T-cell (primary cell): ENCODE measurements at regions not wholly inside any gene's neighbourhood (a gene's known extent, or its start where the extent isn't known, plus 50 kb on each side); places are given as distances from the start of the nearest gene placed in this dataset.

Source experiments
- ATAC-seq, 4 experiments: fragments of 200-7000 bp in 3 of 4; fragments of 150-1000 bp in 1 of 4; cut with Tn5 transposase; replicated peaks in 1 of 4; 1 replicate in 3 of 4; 2 replicates in 1 of 4; pipeline ENCODE4 v1.10.0; 2021; ENCODE audit warnings: moderate library complexity in 3 of 4, mild to moderate bottlenecking in 2 of 4, moderate number of reproducible peaks in 1 of 4
- CTCF ChIA-PET, 2 donors: fragments of 300-600 bp; sonication (Branson Sonifier 250); formaldehyde crosslinking; loops; one replicate each; lab custom pipeline; 2022; ENCODE audit warnings: antibody characterized with exemption in 2 of 2; lab: Charles Lee
- POLR2A ChIA-PET, 2 donors: fragments of 300-600 bp; sonication (Branson Sonifier 250); formaldehyde crosslinking; loops; one replicate each; lab custom pipeline; 2022; ENCODE audit warnings: antibody characterized with exemption in 2 of 2; lab: Charles Lee
- DNase-seq, 35 experiments: peaks; one replicate each; pipeline versions ENCODE4 v3.0.0 to v3.0.0-alpha.2; 2013 to 2023
- H3K27ac ChIP-seq: one replicate; pipeline ENCODE4 v1.5.1; 2013; ENCODE audit warnings: low read length
- H3K27me3 ChIP-seq, 2 experiments: replicated peaks in 1 of 2; 1 replicate in 1 of 2; 2 replicates in 1 of 2; pipeline versions ENCODE4 v1.6.1 to v1.7.0; 2013; ENCODE audit warnings: low read length in 1 of 2, mixed read lengths in 1 of 2; ENCODE audit not compliant: control insufficient read depth in 2 of 2, insufficient read depth in 2 of 2; ENCODE audit errors: extremely low read depth in 1 of 2
- H3K36me3 ChIP-seq, 2 donors: 1 replicate in 1 of 2; 2 replicates in 1 of 2; pipeline versions ENCODE4 v1.6.1 to v1.7.0; 2013; ENCODE audit warnings: low read length in 1 of 2; ENCODE audit not compliant: control insufficient read depth in 2 of 2, insufficient read depth in 1 of 2; ENCODE audit errors: extremely low read depth in 1 of 2
- H3K4me1 ChIP-seq, 2 experiments: 1 replicate in 1 of 2; 2 replicates in 1 of 2; pipeline versions ENCODE4 v1.6.1 to v1.7.0; 2013; ENCODE audit warnings: low read length in 2 of 2, mixed read lengths in 1 of 2; ENCODE audit not compliant: insufficient read depth in 2 of 2, control insufficient read depth in 1 of 2; ENCODE audit errors: extremely low read depth in 1 of 2
- H3K4me3 ChIP-seq, 2 donors: 1 replicate in 1 of 2; 2 replicates in 1 of 2; pipeline versions ENCODE4 v1.5.1 to v1.7.0; 2013; ENCODE audit warnings: mild to moderate bottlenecking in 2 of 2, low read length in 1 of 2, moderate library complexity in 1 of 2; ENCODE audit not compliant: control insufficient read depth in 1 of 2; ENCODE audit errors: extremely low read depth in 1 of 2
- H3K9me3 ChIP-seq: 2 replicates; pipeline ENCODE4 v1.7.0; 2013
- H3K27ac Mint-ChIP-seq, 2 donors: one replicate each; pipeline ENCODE4 v1.8.0; 2020 to 2021; ENCODE audit warnings: mild to moderate bottlenecking in 2 of 2, mixed read lengths in 2 of 2
- H3K27me3 Mint-ChIP-seq, 2 donors: one replicate each; pipeline ENCODE4 v1.8.0; 2021 to 2022; ENCODE audit warnings: mixed read lengths in 2 of 2
- H3K36me3 Mint-ChIP-seq: one replicate; pipeline ENCODE4 v1.8.0; 2021; ENCODE audit warnings: mixed read lengths
- H3K4me1 Mint-ChIP-seq, 3 donors: one replicate each; pipeline ENCODE4 v1.8.0; 2020 to 2022; ENCODE audit warnings: mixed read lengths in 3 of 3, mild to moderate bottlenecking in 1 of 3
- H3K4me3 Mint-ChIP-seq, 3 donors: one replicate each; pipeline ENCODE4 v1.8.0; 2020 to 2022; ENCODE audit warnings: mild to moderate bottlenecking in 3 of 3, mixed read lengths in 3 of 3, moderate library complexity in 3 of 3
- H3K9me3 Mint-ChIP-seq, 3 donors: one replicate each; pipeline ENCODE4 v1.8.0; 2020 to 2022; ENCODE audit warnings: mixed read lengths in 3 of 3
- WGBS: methylation state at CpG from one replicate; pipeline ENCODE4 v1.1.5; 2013; ENCODE audit warnings: missing lambda C conversion rate; ENCODE audit not compliant: insufficient coverage; 5-methylcytosine and 5-hydroxymethylcytosine counted together

- ChIA-PET CTCF (no interaction called here), POLR2A (no interaction called here)
- Histone ChIP-seq H3K4me1 (no peaks in the 10 kb centered on the region), H3K9me3 (no peaks in the 10 kb centered on the region), H3K4me3 (no peak overlapping the region), H3K27me3 (no peaks in the 10 kb centered on the region), H3K27ac (no peak overlapping the region), H3K36me3 (no peaks in the 10 kb centered on the region)
- ATAC-seq (no peak), DNase-seq (no peak)
- Mint-ChIP-seq H3K4me3 (no peak overlapping the region), H3K4me1 (no peaks in the 10 kb centered on the region), H3K9me3 (peaks cover 3 to 34% (median 16%) of the 10 kb centered on the region in 3 donors), H3K36me3 (no peaks in the 10 kb centered on the region), H3K27ac (no peak overlapping the region), H3K27me3 (no peaks in the 10 kb centered on the region)
- WGBS = no CpG with 5 or more reads among the region's 1 CpG
Measured at GRCh38 chr7:49580761-49581160, 192.7 kb upstream of the VWC2 start.

GRCh38 chr7:49583440-49583839 lies 190.0 kb upstream of the VWC2 start:
- no peaks in the 10 kb centered on the region for H3K4me1 Mint-ChIP-seq
- POLR2A ChIA-PET = no interaction called here
- no peaks in the 10 kb centered on the region for H3K36me3 Mint-ChIP-seq
- Histone ChIP-seq H3K36me3 (no peaks in the 10 kb centered on the region), H3K4me1 (no peaks in the 10 kb centered on the region), H3K9me3 (no peaks in the 10 kb centered on the region), H3K4me3 (no peak overlapping the region), H3K27ac (no peak overlapping the region), H3K27me3 (no peaks in the 10 kb centered on the region)
- ATAC-seq (no peak), DNase-seq (no peak)
- no peak overlapping the region for H3K27ac Mint-ChIP-seq
- no peaks in the 10 kb centered on the region for H3K27me3 Mint-ChIP-seq
- peaks cover 3 to 32% (median 14%) of the 10 kb centered on the region in 3 donors for H3K9me3 Mint-ChIP-seq
- no CpG with 5 or more reads among the region's 4 CpGs for WGBS
- CTCF ChIA-PET = no interaction called here
- H3K4me3 Mint-ChIP-seq = no peak overlapping the region

GRCh38 chr7:49596701-49597491 lies 176.5 kb upstream of the VWC2 start:
- H3K27ac Mint-ChIP-seq = no peak overlapping the region
- DNase-seq (no peak), ATAC-seq (no peak)
- no peaks in the 10 kb centered on the region for H3K4me1 Mint-ChIP-seq
- no peaks in the 10 kb centered on the region for H3K36me3 Mint-ChIP-seq
- Histone ChIP-seq H3K36me3 (no peaks in the 10 kb centered on the region), H3K4me1 (no peaks in the 10 kb centered on the region), H3K27ac (no peak overlapping the region), H3K9me3 (no peaks in the 10 kb centered on the region), H3K27me3 (no peaks in the 10 kb centered on the region), H3K4me3 (no peak overlapping the region)
- no peak overlapping the region for H3K4me3 Mint-ChIP-seq
- ChIA-PET CTCF (no interaction called here), POLR2A (no interaction called here)
- peaks cover 3 to 5% (median 3%) of the 10 kb centered on the region in 3 donors for H3K9me3 Mint-ChIP-seq
- no peaks in the 10 kb centered on the region for H3K27me3 Mint-ChIP-seq
- 83% methylated on average over 1 of the region's 4 CpGs for WGBS

GRCh38 chr7:49597805-49598204 lies 175.6 kb upstream of the VWC2 start:
- no peaks in the 10 kb centered on the region for H3K27me3 Mint-ChIP-seq
- no peak overlapping the region for H3K27ac Mint-ChIP-seq

GRCh38 chr7:49611951-49612350 lies 161.5 kb upstream of the VWC2 start:
- DNase-seq = no peak
- no peaks in the 10 kb centered on the region for H3K4me1 Mint-ChIP-seq
- ATAC-seq = no peak
- no peaks in the 10 kb centered on the region for H3K27me3 Mint-ChIP-seq
- H3K9me3 Mint-ChIP-seq = peaks cover 1 to 27% (median 20%) of the 10 kb centered on the region in 3 donors
- CTCF ChIA-PET = no interaction called here
- Histone ChIP-seq H3K36me3 (no peaks in the 10 kb centered on the region), H3K4me3 (no peak overlapping the region), H3K4me1 (no peaks in the 10 kb centered on the region), H3K27ac (no peak overlapping the region), H3K27me3 (no peaks in the 10 kb centered on the region), H3K9me3 (no peaks in the 10 kb centered on the region)
- POLR2A ChIA-PET = no interaction called here
- no peak overlapping the region for H3K4me3 Mint-ChIP-seq
- WGBS = 62% methylated on average over 2 of the region's 5 CpGs
- H3K27ac Mint-ChIP-seq = no peak overlapping the region
- no peaks in the 10 kb centered on the region for H3K36me3 Mint-ChIP-seq

More at GRCh38 chr7:49597805-49598204, 175.6 kb upstream of the VWC2 start:
- ATAC-seq (no peak), DNase-seq (no peak)
- 29% methylated on average over 3 of the region's 3 CpGs for WGBS
- Mint-ChIP-seq H3K4me1 (no peaks in the 10 kb centered on the region), H3K4me3 (no peak overlapping the region), H3K9me3 (peaks cover 3 to 5% (median 3%) of the 10 kb centered on the region in 3 donors), H3K36me3 (no peaks in the 10 kb centered on the region)
- H3K9me3 ChIP-seq = no peaks in the 10 kb centered on the region
- no peak overlapping the region for H3K27ac ChIP-seq
- ChIA-PET CTCF (no interaction called here), POLR2A (no interaction called here)
- H3K36me3 ChIP-seq = no peaks in the 10 kb centered on the region
- H3K4me3 ChIP-seq = no peak overlapping the region
- H3K4me1 ChIP-seq = no peaks in the 10 kb centered on the region
- H3K27me3 ChIP-seq = no peaks in the 10 kb centered on the region

GRCh38 chr7:49613759-49614158 lies 159.7 kb upstream of the VWC2 start:
- H3K4me1 ChIP-seq = no peaks in the 10 kb centered on the region
- peaks cover 10 to 17% (median 15%) of the 10 kb centered on the region in 3 donors for H3K9me3 Mint-ChIP-seq
- no peak overlapping the region for H3K4me3 Mint-ChIP-seq
- H3K27me3 Mint-ChIP-seq = no peaks in the 10 kb centered on the region
- no peak overlapping the region for H3K4me3 ChIP-seq
- H3K9me3 ChIP-seq = no peaks in the 10 kb centered on the region
- H3K36me3 Mint-ChIP-seq = no peaks in the 10 kb centered on the region
- no peaks in the 10 kb centered on the region for H3K27me3 ChIP-seq
- H3K27ac ChIP-seq = no peak overlapping the region
- H3K4me1 Mint-ChIP-seq = no peaks in the 10 kb centered on the region
- no peak for ATAC-seq
- no peak for DNase-seq
- CTCF ChIA-PET = no interaction called here
- no peak overlapping the region for H3K27ac Mint-ChIP-seq
- no CpG with 5 or more reads among the region's 2 CpGs for WGBS
- POLR2A ChIA-PET = no interaction called here
- no peaks in the 10 kb centered on the region for H3K36me3 ChIP-seq
